ENCODE measurements at regions not wholly inside any gene's neighbourhood (a gene's known extent, or its start where the extent isn't known, plus 50 kb on each side); places are given as distances from the start of the nearest gene placed in this dataset.

DNA sequence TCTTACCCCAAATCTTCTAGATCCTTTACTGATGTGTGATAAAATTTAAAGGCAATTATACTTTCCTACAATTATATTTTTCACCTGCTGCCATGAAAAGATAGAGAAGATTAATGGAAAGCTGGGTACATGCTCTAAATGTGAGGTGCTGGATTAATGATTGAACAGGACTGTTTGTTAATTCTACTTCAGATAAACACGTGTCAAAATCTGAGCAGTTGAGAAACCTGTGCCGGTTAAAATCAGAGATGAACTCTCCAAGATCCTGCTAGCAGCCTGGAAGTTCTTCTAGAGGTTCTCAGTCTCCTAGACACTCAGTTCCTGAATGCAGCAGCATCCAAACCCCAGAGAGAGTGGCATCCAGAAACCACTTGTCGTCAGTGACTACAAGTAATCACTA is 69.2 kb downstream of the INHBA start:
- DNase-seq (ENCODE audit: low read depth in 2 of 2) = no peak

DNA sequence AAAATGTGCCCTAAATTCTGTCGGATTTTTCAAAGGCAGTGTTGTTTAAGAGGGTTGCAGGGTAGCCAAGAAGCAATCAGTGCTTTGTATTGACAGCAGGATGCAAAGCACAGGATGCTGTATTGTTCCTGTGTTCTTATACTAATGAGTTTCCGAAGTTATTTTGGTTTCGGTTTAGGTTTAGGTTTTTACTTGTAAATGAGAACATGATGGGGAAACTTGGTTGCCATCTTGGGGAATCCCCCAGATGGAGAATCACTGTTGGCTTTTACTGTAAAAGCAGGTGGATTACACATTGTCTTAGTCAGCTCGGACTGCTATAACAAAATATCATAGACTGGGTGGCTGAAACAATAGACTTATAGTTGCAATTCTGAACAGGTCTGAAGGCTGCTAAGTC is 72.1 kb downstream of the INHBA start:
- no peak for DNase-seq (ENCODE audit: low read depth in 2 of 2)

DNA sequence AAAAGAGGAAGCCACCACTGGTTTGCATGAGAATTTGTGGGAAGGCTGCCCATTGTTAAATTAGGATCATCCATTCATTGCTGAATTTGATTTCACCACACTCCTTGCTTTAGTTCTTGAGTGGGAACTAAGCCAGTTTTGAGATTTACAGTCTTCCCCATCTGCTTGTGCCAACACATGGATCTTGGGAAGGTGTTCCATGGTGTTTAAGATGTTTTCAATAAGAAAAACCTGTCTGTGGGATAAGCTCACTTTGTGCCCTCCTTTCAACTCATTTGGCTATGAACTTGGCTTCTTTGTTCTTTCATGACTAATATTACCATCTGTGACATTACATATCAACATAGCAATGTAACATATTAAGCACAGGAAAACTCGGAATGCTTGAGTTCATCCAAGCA is 73.2 kb downstream of the INHBA start:
- DNase-seq (ENCODE audit: low read depth in 2 of 2) = no peak

DNA sequence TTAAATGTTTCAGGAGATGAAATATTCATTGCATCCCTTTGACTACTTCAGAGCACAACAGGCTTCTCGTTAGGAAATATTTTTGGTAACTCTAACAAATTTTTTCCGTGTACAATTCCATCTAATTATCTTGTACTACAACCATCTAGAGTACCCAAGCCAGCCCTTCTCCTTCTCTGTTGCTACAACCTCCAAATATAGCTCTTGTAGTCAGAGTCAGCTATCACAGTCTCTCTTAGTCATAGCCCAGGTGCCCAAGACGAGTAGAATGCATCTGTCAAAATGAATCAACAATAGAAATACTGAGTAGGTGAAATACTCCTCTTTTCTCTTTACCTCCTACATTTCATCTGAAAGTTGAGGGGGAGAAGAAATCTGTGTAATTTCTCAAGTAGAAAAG is 74.0 kb downstream of the INHBA start:
- no peak for DNase-seq (ENCODE audit: low read depth in 2 of 2)

DNA sequence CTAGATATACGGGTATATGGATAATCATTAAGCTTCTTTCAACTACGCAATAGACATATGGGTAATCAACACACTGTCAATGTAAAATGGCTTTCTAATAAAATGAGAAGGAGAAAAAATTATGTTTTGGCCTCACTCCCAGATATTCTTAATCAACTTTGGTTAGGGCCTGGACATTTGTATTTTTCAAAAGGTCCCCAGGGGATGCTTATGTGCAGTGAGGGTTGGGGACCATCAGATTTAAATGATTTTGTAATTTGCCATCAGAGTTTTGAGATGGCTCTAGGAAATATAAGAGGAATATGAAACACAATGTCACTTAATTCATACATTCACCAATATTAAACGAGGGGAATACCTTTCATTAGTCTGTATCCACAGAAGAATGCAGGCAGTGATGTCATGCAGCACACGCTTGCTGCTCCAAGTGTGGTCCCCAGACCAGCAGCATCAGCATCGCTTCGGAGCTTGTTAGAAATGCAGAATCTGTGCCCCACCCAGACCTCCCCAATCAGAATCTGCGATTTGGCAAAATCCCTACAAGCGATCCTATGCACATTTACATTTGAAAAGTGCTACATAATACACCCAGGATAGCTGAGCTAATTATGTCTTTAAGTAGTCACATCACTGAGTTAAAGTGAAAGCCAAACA is 75.1 kb downstream of the INHBA start:
- DNase-seq (ENCODE audit: low read depth in 2 of 2) = no peak

DNA sequence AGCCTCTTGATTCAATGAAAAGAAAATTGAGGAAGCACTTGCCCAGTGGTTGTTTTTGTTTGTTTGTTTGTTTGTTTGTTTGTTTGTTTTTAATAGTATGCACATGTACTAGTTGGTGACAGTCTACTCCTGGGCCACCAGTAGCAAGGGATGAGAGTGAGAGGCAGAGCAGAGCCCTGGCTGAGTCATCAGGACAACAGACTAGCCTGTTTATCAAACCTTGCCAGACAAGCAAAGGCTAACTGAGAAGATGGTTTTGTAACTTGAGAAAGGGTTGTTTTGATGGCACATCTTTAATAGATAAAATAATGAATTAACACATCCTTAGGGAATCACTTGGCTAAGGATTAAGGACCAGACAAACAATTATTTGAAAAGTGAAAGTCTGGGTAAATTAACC is 78.1 kb downstream of the INHBA start:
- DNase-seq (ENCODE audit: low read depth in 2 of 2) = no peak

DNA sequence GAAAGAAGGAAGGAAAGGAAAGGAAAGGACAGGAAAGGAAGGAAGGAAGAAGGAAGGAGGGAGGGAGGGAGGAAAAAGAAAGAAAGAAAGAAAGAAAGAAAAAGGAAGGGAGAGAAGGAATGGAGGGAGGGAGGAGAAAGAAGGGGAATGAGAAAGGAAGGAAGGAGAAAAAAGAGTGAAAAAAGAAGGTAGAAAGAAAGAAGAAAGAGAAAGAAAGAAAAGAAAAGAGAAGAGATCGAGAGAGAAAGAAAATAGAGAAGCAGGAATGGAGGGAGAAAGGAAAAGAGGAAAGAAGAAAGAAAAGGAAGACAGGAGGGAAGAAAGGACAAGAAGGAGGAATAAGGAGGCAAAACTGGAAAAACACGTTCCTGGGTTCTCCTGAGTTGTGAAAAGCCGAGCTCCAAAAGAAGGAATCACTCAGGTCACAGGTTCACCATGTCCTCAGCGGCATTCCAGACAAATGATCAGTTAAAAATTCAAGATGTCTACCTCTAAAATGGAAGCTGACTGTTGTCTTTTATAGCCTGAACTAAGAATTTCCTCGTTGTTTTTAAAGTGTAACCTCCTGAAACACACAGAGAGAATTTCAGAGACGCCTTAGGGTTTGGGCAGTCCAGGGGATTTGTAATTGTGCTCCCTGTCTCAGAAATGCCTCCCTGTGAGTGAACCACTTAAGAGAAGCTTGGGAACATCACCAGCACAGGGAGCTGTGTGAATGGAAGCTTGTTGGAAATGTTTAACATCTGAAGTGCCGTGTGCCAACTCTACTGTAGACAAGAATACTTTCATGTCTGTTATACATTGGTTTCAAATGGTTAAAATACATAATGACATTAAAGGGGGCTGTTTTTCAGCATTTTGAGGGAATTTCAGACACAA is 80.7 kb downstream of the INHBA start:
- no peak for DNase-seq (ENCODE audit: low read depth in 2 of 2)

DNA sequence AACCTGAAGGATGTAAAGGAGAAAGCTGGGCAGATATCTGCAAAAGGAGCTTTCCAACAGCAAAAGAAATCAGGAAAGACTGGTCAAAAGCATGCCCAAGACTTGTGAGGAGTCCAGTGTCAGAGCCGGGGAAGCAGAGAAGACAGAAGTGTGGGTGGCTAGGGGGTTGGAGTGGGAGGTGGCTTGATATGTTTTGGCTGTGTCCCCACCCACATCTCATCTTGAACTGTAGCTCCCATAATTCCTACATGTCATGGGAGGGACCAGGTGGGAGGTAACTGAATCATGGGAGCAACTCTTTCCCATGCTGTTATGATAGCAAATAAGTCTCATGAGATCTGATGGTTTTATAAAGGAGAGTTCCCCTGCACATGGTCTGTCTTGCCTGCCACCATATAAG is 84.9 kb downstream of the INHBA start:
- no peak for DNase-seq (ENCODE audit: low read depth in 2 of 2)

DNA sequence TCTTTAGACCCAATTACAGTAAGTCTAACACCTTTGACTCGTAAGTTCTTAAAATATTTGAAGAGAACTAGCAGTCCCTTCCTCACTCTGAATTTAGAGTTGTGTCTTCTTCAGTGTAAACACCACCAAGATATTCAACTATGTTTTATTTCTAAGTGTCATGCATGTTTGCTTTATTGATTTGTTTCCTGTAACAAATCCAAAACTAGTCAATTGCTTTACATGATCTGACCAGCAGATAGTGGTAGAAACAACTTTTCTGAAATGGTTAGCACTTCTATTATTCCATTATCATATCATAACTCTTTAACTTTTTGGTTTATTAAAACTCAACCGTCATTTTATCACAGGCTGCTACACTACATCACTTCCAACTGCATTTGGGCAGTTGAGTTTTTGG is 90.1 kb downstream of the INHBA start:
- no peak for DNase-seq (ENCODE audit: low read depth in 2 of 2)

DNA sequence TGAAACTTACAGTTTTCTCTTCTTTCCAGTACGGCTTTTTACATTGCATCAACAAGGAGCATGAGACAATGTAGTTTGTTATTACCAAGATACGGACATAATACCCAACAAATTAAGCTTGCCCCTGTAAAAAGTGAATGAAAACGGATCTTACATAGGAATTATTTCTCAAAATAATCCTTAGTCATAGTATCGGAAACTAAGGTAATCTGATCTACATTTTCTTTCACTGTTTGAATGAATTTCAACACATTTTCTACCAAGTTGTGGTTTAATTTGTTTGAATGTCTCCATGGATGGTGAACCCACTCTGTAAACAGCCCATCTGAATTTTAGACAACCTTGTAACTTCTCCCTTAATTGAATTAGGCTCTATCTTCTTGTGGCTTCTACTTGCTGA is 90.5 kb downstream of the INHBA start:
- no peak for DNase-seq (ENCODE audit: low read depth in 2 of 2)

DNA sequence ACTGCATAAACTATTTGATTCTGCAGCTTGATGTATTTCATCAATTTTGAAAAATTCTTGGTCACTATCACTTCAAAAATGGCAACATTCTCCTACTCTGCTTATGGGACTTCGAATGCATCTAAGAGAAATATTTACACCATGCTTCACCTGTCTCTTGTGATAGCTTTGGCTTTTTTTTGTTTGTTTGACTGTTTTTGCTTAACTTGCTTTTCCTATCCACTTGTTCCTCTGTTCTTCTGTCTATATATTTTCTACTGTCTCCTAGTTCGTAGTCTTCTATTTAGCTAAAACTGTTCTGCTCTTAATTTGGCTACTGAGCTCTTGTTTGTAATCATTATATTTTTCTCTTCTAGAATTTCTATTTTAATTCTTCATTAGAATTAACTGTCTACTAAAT is 94.4 kb downstream of the INHBA start:
- no peak for DNase-seq (ENCODE audit: low read depth in 2 of 2)

DNA sequence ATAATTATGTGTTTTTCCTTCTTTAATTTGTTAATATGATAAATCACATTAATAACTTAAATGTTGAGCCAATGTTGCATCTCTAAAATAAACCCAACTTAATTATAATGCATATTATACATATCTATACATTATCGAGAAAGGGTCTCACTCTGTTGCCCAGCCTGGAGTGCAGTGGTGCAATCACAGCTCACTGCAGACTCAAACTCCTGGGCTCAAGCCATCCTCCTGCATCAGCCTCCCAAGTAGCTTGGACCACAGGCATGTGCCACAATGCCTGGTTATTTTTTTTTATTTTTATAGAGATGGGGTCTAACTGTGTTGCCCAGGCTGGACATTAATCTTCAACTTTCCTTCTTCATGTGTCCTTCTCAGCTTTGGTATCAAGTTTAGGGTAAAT is 98.9 kb downstream of the INHBA start:
- DNase-seq (ENCODE audit: low read depth in 2 of 2) = no peak

DNA sequence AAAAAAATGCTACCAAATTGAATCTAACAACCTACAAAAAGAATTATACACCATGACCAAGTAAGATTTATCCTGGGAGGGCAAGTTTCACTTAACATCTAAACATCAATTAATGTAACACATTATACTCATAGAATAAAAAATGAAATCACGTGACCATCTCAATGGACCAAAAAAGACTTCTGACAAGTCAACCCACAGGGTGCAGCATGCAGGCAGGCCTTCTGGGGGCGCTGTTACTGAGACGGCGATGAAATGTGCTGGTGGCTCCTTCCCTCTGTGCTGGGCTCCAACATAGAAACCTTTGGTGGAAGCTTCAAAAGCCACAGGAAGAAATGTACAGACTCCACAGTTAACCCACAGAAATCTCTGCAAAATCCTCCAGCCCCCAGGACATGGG is 103.1 kb downstream of the INHBA start:
- DNase-seq (ENCODE audit: low read depth in 2 of 2) = no peak

DNA sequence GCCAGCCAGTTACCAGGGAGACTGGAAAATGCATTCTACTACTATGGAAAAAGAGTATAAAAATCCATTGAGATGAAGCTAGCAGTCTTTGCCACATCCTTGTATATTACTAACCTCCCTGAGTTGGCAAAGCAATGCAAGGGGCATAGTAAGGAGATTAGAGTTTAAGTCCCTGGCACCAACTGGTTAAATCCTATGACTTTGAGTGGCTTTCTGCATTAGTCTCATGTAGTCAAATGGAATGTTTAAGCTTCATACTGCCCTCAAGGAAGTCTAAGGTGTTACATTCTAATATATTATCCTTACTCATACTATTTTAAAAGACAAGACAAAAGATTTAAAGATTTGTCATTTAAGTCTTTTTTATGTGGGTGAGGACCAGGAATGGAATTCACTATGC is 110.1 kb downstream of the INHBA start:
- no peak for DNase-seq (ENCODE audit: low read depth in 2 of 2)

DNA sequence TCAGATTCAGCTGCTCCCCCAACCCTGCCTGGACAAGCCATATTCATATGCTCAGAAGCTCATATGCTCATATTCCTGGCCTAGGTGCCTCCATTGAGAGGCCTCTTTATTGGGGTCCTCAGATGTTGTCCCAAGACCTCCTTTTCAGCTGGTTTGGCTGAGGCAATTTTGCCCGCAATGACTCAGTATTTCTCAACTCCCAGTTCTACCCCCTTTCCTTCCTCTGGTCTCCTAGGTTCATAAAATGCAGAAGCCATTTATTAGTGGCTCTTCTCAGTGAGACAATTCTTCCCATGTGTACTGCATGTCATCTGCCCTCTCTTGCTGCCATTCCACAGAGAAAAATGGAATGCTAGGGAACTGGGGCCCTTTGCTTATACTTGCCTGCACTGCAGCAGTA is 110.7 kb downstream of the INHBA start:
- DNase-seq (ENCODE audit: low read depth in 2 of 2) = no peak

DNA sequence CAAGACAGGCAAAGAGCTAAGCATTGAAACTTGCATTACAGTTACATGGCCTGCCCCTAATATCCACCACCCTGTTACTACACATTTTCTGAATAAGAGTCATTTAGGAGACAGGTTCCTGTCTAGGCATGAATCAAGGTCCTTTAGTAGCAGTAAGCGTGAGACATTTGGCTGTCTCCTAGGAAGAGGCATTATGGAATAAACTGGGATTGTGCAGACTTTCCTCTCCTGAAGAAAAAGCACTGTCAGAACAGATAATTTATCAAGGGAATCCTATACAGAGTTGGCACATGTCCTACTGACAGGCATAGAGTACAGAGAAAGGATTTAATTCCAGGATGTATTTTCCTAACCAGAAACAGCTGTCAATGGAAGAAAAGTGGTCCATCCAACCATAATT is 111.9 kb downstream of the INHBA start:
- DNase-seq (ENCODE audit: low read depth in 2 of 2) = no peak

DNA sequence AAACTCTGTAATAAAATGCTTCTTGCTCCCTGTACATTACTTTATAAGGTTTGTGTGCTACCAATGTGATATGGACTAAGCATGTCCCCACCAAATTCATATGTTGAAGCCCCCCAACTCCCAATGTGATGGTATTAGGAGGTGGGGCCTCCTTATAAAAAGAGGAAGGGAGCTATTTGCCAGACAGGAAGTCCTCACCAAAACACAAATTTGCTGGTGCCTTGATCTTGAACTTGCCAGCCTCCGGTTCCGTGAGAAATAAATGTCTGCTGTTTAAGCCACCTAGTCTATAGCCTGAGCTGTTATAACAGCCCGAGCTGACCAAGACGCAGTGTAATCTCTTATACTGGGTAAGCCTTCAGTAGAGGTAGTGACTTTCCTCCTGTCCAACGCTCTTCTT is 114.5 kb downstream of the INHBA start:
- no peak for DNase-seq (ENCODE audit: low read depth in 2 of 2)

DNA sequence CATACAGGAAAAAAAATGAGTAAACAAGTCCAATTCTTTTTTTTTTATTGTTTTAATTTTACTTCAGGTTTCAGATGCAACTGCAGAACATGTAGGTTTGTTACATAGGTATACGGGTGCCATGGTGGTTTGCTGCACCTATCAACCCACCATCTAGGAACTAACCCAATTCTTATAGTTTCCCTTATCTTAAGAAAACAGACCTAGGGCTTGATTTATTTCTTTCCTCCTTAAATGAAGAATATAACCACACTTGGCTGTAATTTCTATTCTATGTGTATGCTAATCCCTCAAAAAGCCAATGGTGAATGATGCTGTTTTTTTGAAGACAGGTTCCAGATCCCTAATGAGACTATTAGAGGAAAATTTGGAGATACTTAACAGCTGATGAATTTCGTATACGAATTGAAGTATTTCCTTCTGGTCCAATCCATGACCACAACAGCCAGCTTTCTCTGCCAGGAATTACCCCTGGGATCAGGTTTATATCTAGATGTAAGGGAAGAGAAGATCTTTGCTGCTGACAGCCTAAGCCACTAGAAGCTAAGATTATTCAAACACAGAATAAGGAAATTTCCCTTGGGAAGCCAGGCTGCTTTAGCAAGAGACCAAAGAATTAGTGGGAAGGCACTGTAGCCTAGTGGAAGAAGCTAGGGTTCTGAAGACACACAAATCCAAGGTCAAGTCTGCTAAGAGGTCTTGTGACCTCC is 115.8 kb downstream of the INHBA start:
- DNase-seq (ENCODE audit: low read depth in 2 of 2) = no peak

DNA sequence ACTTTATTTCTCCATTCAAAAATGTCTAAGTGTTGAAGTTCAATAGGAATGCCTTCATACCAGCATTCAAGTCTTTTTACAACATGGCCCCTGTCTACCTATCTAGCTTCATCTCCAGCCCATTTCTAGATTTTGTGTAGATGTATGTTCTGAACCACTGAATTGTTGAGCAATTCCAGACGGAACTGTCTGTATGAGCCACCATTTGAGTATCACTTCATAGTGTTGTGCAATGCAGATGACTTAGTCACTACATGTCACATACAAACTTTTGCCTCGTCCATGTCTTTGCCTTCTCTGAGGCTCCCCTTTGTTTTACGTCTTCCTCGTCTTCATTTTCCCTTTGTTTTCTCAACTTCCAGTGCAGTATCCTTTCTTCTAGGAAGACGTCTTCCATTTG is 118.1 kb downstream of the INHBA start:
- no peak for DNase-seq (ENCODE audit: low read depth in 2 of 2)

DNA sequence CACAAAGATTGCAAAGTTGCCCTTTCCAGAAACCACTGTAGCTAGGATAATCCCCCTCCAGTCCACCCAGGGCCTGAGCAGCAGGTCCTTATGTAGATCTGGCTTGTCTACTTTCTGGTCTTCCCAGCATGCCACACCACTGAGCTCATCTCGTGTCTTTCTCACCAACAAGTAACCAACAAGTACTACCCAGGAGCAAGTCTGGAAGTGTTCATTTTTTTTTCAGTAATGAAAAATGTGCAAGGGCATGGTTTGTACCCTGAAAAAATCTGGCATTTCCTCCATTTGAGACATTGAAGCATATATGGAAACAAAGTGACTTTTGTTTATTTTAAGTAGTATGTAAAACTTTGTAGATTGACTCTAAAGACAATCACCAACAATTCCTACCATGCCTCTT is 120.8 kb downstream of the INHBA start:
- DNase-seq (ENCODE audit: low read depth in 2 of 2) = no peak

DNA sequence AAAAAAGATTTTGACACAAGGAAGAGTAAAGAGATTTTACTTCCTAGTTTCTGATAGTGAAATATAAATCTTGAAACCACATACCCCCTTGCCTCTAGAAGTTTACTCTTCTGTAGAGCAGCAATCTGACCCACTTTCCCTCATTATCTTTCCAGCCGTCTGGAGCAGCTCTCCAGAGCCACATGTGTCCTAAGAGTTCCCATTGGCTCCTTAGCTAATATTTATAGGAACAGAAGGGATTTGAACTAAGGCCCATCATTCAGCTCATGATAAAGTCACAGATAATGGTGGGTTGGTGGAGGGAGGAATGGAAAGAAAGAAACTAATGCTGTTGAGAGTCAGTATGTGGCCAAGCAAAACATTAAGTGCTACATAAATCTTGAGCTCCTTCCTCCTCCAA is 121.8 kb downstream of the INHBA start:
- no peak for DNase-seq (ENCODE audit: low read depth in 2 of 2)

DNA sequence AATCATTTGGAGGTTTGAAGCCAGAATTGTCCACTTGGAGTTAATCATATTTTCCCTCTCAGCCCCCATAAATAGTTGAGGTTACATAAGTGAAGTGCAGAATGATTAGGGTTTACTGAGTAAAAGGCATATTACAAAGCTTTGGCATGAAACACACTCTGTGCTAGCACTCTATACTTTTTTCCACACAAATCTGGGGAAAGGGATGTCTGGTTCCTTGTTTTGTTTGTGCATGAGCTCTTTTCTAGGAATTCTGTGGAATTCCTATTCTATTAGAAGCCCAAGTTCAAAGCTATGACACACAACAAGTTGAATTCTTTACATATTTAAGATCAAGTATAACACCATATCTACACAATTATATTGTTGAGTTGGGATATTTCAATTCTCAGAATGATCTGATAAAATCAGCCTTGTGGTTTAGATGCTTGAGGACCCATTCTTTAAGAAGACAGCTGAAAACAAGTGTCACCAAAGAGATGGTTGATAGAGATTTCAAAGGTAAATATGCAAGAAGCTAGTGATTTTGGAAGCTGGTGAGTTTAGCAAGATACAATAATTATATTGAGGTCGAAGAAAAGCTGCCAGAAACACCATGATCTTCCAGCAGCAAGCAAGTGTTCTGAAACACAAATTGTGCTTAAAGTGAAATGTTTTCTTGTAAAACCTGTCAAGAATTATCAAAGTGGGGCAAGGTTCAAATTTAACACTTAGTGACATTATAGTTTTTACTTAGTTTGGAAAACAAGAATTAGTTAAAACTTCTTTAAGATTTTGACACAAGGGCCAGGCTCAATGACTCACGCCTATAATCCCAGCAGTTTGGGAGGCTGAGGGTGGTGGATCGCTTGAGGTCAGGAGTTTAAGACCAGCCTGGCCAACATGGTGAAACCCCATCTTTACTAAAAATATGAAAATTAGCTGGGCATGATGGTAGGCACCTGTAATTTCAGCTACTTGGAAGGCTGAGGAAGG is 122.6 kb downstream of the INHBA start:
- no peak for DNase-seq (ENCODE audit: low read depth in 2 of 2)
